SK-N-MC (cell line): ENCODE measurements at regions not wholly inside any gene's neighbourhood (a gene's known extent, or its start where the extent isn't known, plus 50 kb on each side); places are given as distances from the start of the nearest gene placed in this dataset.

ENCODE experiments used
- EZH2 ChIP-seq: fragments of 200-600 bp; sonication (generic); IDR thresholded peaks from one replicate; pipeline ENCODE4 v1.6.1; 2017; ENCODE audit warnings: antibody characterized with exemption
- FOXP2 ChIP-seq: optimal IDR thresholded peaks from 2 replicates; pipeline ENCODE3; 2011; ENCODE audit warnings: mild to moderate bottlenecking, moderate library complexity; ENCODE audit not compliant: insufficient read depth; ENCODE audit errors: extremely low read length, control extremely low read depth
- POLR2AphosphoS5 ChIP-seq: IDR thresholded peaks from 2 replicates; pipeline ENCODE4 v1.6.1; 2012; ENCODE audit warnings: mild to moderate bottlenecking, low read depth, low read length, borderline replicate concordance

DNA sequence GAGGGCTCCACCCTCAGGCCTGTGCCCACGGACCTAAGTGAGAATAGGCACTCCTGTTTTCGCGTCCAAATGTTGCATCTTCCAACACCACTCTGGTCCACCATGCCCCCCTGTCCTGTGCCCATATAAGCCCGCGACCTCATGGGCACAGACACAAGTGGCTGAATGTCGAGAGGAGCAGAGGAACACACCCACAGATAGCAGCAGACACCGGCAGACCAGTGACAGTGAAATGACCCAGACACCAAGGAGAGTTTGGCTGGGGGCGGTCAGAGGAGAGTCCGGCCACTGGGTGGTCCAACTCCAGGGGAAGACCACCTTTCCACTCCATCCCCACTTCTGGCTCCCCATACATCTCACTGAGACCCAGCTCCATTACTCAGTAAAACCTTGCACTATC lies 161.4 kb upstream of the DAB2 start:
- TF ChIP-seq POLR2AphosphoS5: no peak
- TF ChIP-seq EZH2: no peak
- TF ChIP-seq FOXP2: no peak
